Vagina (tissue), 2 donors: ENCODE measurements at regions not wholly inside any gene's neighbourhood (a gene's known extent, or its start where the extent isn't known, plus 50 kb on each side); places are given as distances from the start of the nearest gene placed in this dataset.

Experiments used
- DNase-seq, 2 donors: peaks; one replicate each; pipeline ENCODE4 v3.0.0-alpha.2; 2017; ENCODE audit errors: extremely low spot score in 2 of 2
- H3K27ac ChIP-seq: fragments of 200-600 bp; sonication (generic); one replicate; pipeline ENCODE4 v1.5.1; 2019
- H3K27me3 ChIP-seq: fragments of 200-600 bp; sonication (generic); one replicate; pipeline ENCODE4 v1.5.1; 2019
- H3K36me3 ChIP-seq, 2 donors: fragments of 200-600 bp; sonication (generic); one replicate each; pipeline ENCODE4 v1.5.1; 2017 to 2019
- H3K4me1 ChIP-seq: fragments of 200-600 bp; sonication (generic); one replicate; pipeline ENCODE4 v1.5.1; 2019
- H3K4me3 ChIP-seq, 2 donors: fragments of 200-600 bp; sonication (generic); 1 replicate in 1 of 2; 2 replicates in 1 of 2; pipeline ENCODE4 v1.5.1; 2016 to 2019
- H3K9me3 ChIP-seq: fragments of 200-600 bp; sonication (generic); one replicate; pipeline ENCODE4 v1.5.1; 2019
- POLR2A ChIP-seq, 2 donors: fragments of 450-650 bp; IDR thresholded peaks; one replicate each; pipeline ENCODE4 v1.6.1; 2017; ENCODE audit warnings: antibody characterized with exemption in 2 of 2, mild to moderate bottlenecking in 2 of 2, moderate library complexity in 2 of 2
- POLR2AphosphoS5 ChIP-seq, 2 donors: sonication (generic); formaldehyde crosslinking; IDR thresholded peaks; one replicate each; pipeline ENCODE4 v1.9.0; 2017; ENCODE audit warnings: antibody characterized with exemption in 2 of 2, mild to moderate bottlenecking in 2 of 2, low read depth in 1 of 2; ENCODE audit not compliant: insufficient read depth in 1 of 2
- intact Hi-C: fragments of 100-400 bp; cut with DNase I; formaldehyde crosslinking; loops from one replicate; pipeline ENCODE4 v1.15.1; 2023
- TF ChIP-seq, protein P1 (sequence below), 3 experiments: fragments of 450-650 bp in 2 of 3; fragments of 200-600 bp in 1 of 3; sonication (generic) in 1 of 3; IDR thresholded peaks; one replicate each; pipeline ENCODE4 v1.5.1; 2017 to 2019; ENCODE audit warnings: antibody characterized with exemption in 3 of 3, mild to moderate bottlenecking in 2 of 3, moderate library complexity in 2 of 3

DNA sequence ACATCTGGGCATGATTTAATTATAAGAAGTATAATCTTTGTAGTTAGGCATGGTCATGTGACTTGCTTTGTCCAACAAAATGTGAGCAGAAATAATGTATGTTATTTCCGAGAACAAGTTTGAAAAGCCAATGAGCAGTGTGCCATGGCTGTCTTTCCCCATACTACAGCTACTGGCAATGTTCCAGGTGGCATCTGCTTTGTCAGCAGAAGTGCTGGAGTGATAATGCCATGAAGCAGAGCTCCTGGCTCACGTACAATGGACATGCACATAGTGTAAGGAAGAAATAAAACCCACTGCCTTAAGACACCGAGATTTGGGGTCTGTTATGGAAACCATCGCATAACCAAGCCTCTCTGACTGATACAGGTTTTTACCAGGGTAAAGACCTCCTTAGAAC lies 212.6 kb upstream of the RASGEF1B start:
- intact Hi-C loops = no loop called here
- Histone ChIP-seq H3K27me3 (no peaks in the 10 kb centered on the region), H3K4me1 (no peaks in the 10 kb centered on the region), H3K36me3 (no peaks in the 10 kb centered on the region), H3K4me3 (no peak overlapping the region), H3K9me3 (no peaks in the 10 kb centered on the region), H3K27ac (no peak overlapping the region)
- TF ChIP-seq POLR2AphosphoS5 (IDR thresholded peaks at IDR 0.05; ENCODE audit: insufficient read depth in 1 of 2, low read depth in 1 of 2) = no peak
- TF ChIP-seq, protein P1, sequence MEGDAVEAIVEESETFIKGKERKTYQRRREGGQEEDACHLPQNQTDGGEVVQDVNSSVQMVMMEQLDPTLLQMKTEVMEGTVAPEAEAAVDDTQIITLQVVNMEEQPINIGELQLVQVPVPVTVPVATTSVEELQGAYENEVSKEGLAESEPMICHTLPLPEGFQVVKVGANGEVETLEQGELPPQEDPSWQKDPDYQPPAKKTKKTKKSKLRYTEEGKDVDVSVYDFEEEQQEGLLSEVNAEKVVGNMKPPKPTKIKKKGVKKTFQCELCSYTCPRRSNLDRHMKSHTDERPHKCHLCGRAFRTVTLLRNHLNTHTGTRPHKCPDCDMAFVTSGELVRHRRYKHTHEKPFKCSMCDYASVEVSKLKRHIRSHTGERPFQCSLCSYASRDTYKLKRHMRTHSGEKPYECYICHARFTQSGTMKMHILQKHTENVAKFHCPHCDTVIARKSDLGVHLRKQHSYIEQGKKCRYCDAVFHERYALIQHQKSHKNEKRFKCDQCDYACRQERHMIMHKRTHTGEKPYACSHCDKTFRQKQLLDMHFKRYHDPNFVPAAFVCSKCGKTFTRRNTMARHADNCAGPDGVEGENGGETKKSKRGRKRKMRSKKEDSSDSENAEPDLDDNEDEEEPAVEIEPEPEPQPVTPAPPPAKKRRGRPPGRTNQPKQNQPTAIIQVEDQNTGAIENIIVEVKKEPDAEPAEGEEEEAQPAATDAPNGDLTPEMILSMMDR (IDR thresholded peaks at IDR 0.05) = no peak
- no peak for TF ChIP-seq POLR2A (IDR thresholded peaks at IDR 0.05)
- no peak for DNase-seq

DNA sequence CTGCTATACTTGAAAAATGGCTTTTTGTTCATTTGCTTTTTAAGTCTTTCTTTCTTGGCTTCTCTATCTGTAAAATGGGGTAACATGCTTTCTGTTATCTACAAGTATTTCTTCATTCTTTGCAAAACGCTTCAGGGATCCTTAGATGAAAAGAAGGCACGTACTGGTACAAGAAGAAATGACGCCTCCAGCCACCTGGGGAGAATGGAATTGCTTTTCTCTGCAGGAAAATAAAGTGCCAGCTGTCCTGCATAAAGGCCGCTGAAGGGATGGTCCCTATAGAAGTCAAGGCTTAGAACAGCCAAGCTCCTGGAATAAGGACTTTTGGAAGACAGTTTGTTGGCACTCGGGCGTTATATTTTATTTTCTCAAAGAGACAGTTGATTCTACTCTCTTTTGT lies 210.8 kb upstream of the RASGEF1B start:
- TF ChIP-seq POLR2AphosphoS5 (IDR thresholded peaks at IDR 0.05; ENCODE audit: insufficient read depth in 1 of 2, low read depth in 1 of 2) (no peak), POLR2A (IDR thresholded peaks at IDR 0.05) (no peak)
- TF ChIP-seq, protein P1 (IDR thresholded peaks at IDR 0.05) = no peak
- intact Hi-C loops = no loop called here
- H3K4me1 ChIP-seq = no peaks in the 10 kb centered on the region
- no peaks in the 10 kb centered on the region for H3K36me3 ChIP-seq
- H3K27ac ChIP-seq = no peak overlapping the region
- no peak for DNase-seq
- no peaks in the 10 kb centered on the region for H3K27me3 ChIP-seq
- H3K4me3 ChIP-seq = no peak overlapping the region
- no peaks in the 10 kb centered on the region for H3K9me3 ChIP-seq

DNA sequence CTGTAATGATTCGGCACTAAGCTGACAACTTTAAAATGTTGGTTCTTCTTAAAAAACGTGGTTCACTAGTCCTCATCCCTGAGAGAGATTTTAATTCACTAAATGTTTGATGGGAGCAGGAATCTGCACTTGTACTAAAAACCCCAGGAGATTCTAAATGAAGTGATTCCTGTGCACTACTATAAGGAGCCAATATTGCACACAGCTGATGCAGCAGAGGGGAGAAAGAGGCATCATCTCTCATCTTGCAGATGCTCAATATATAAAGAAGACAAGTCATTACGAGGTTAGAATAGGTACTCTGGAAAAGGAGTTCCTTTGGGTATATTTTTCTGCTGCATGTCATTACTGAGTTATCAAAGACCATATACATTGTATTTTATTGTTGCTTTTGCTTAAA lies 207.6 kb upstream of the RASGEF1B start:
- intact Hi-C loops = no loop called here
- Histone ChIP-seq H3K27me3 (no peaks in the 10 kb centered on the region), H3K9me3 (no peaks in the 10 kb centered on the region), H3K4me1 (peaks cover 12% of the 10 kb centered on the region), H3K27ac (no peak overlapping the region), H3K36me3 (no peaks in the 10 kb centered on the region), H3K4me3 (no peak overlapping the region)
- TF ChIP-seq POLR2AphosphoS5 (IDR thresholded peaks at IDR 0.05; ENCODE audit: insufficient read depth in 1 of 2, low read depth in 1 of 2) (no peak), POLR2A (IDR thresholded peaks at IDR 0.05) (no peak)
- TF ChIP-seq, protein P1 (IDR thresholded peaks at IDR 0.05) = no peak
- DNase-seq = no peak

DNA sequence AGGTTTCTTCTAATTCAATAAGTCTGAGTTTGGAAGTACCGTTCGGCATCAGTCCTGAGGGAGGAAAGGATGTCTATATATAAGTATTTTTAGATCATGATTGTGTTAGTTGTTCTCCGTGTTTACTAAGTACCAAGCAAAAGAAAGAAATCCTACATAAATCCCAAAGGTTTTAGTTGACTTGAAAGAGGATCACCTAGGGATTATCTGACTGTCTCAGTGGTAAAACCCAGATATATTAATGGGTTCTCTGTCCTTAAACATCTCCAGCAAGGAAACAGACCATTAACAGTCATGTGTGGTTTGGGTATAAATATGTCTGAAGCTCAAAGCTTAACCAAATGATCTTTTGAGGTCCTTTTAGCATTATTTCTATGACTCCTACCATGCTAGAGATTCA lies 207.1 kb upstream of the RASGEF1B start:
- Histone ChIP-seq H3K36me3 (no peaks in the 10 kb centered on the region), H3K27ac (no peak overlapping the region), H3K9me3 (no peaks in the 10 kb centered on the region), H3K4me1 (peaks cover 12% of the 10 kb centered on the region), H3K4me3 (no peak overlapping the region), H3K27me3 (no peaks in the 10 kb centered on the region)
- TF ChIP-seq, protein P1 (IDR thresholded peaks at IDR 0.05) = no peak
- TF ChIP-seq POLR2A (IDR thresholded peaks at IDR 0.05) = no peak
- TF ChIP-seq POLR2AphosphoS5 (IDR thresholded peaks at IDR 0.05; ENCODE audit: insufficient read depth in 1 of 2, low read depth in 1 of 2) = no peak
- intact Hi-C loops = no loop called here
- no peak for DNase-seq

DNA sequence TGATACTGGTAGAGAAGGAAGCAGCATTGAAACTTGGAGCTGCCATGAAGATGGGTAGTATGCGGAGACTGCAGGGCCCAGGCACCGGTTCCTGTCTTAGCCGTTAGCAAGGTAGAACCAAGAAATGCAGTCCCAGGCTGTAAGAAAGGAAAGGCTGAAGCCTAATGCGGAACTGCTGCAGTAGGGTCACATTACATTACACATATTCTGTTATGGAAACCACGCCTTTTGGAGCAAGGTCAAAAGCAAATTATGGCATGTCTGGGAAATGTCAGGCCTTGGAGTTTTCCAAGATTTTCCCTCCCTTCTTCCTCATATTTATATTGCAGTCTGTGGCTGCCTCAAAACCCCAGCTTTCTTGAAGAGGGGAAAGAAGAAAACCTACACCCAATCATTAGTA lies 204.8 kb upstream of the RASGEF1B start:
- Histone ChIP-seq H3K4me3 (no peak overlapping the region), H3K9me3 (no peaks in the 10 kb centered on the region), H3K4me1 (peaks cover 12% of the 10 kb centered on the region), H3K27me3 (no peaks in the 10 kb centered on the region), H3K27ac (no peak overlapping the region), H3K36me3 (no peaks in the 10 kb centered on the region)
- intact Hi-C loops = no loop called here
- no peak for DNase-seq
- TF ChIP-seq, protein P1 (IDR thresholded peaks at IDR 0.05) = no peak
- TF ChIP-seq POLR2AphosphoS5 (IDR thresholded peaks at IDR 0.05; ENCODE audit: insufficient read depth in 1 of 2, low read depth in 1 of 2) = no peak
- TF ChIP-seq POLR2A (IDR thresholded peaks at IDR 0.05) = no peak
